Heart left ventricle (tissue), 13 donors: ENCODE measurements at regions not wholly inside any gene's neighbourhood (a gene's known extent, or its start where the extent isn't known, plus 50 kb on each side); places are given as distances from the start of the nearest gene placed in this dataset.

Experiments used
- CTCF ChIP-seq, 12 donors: fragments of 200-600 bp; sonication (generic) in 4 of 12; IDR thresholded peaks; one replicate each; pipeline versions ENCODE4 v1.5.0 to v1.8.0; 2018 to 2022; ENCODE audit warnings: antibody characterized with exemption in 12 of 12, mild to moderate bottlenecking in 5 of 12
- POLR2A ChIP-seq, 2 donors: fragments of 450-650 bp; IDR thresholded peaks; one replicate each; pipeline ENCODE4 v1.6.1; 2017; ENCODE audit warnings: antibody characterized with exemption in 2 of 2, mild to moderate bottlenecking in 2 of 2, moderate library complexity in 2 of 2
- donor health status: ischemic (EF 13 %, LVEDD 7.1; RV severe dilation, severe dysfunction).
- donor health status: DM: no; HTN: yes; CAD: no.
- donor health status: DM: no; HTN: no; CAD: no.
- donor health status: ischemic (EF 25% LVEDD 6.9; RV normal size, moderate dysfunction).
- donor health status: ischemic (EF 25% LVEDD 5.7; RV mildly dilated, moderate dysfunction).
- donor health status: ischemic (EF 35%, LVEDD 5.7; RV mildly dilated, moderate dysfunction).
- donor health status: nonischemic (EF 11% LVEDD 7.7; RV severe dilation, severe dysfunction).
- donor health status: DM: yes; HTN: yes; CAD: no.
- donor health status: PGD.
- donor health status: ischemic (EF 29% LVEDD 5.4; RV normal size, mild dysfunction).
- donor health status: nonischemic (EF 23%, LVEDD 6.1; RV moderate dilation, normal function).

DNA sequence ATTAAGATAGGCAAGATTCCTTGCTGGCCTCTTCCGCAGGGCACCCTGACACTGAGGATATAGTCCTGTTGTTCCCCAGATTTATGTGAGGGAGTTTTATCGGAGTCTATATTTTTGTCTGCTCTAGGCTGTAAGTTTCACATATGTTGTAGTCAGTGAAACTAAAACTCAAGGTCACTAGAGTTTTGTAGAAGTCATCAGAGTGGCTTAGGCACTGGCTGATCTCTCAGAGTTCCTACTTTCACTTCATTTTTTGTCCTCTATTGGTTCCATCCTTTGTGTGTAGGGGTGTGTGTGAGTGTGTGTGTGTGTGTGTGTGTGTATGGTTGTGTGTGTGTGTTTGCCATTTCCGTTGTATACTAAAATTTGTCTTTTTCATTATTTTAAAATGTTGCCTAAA is 577.5 kb downstream of the IQCM start:
- TF ChIP-seq CTCF (IDR thresholded peaks at IDR 0.05) (no peak), POLR2A (IDR thresholded peaks at IDR 0.05) (no peak)
